H1 (cell line): ENCODE measurements at regions not wholly inside any gene's neighbourhood (a gene's known extent, or its start where the extent isn't known, plus 50 kb on each side); places are given as distances from the start of the nearest gene placed in this dataset.

ENCODE experiments used
- CEBPB ChIP-seq: IDR thresholded peaks from 2 replicates; pipeline ENCODE4 v1.6.1; 2012; ENCODE audit warnings: low read depth, low read length
- HDAC6 ChIP-seq: IDR thresholded peaks from one replicate; pipeline ENCODE4 v1.7.1; 2012; ENCODE audit warnings: low read depth, mild to moderate bottlenecking, inconsistent platforms, low read length, moderate library complexity
- NRF1 ChIP-seq: IDR thresholded peaks from 2 replicates; pipeline ENCODE4 v1.6.1; 2011; ENCODE audit warnings: mild to moderate bottlenecking, low read depth, low read length, improper control_type of control experiment
- PHF8 ChIP-seq: fragments of 200-600 bp; sonication (generic); conservative IDR thresholded peaks from 2 replicates; pipeline ENCODE4 v1.7.1; 2012; ENCODE audit warnings: low read depth, mild to moderate bottlenecking, inconsistent platforms, low read length, moderate library complexity
- SIN3A ChIP-seq, 2 experiments: IDR thresholded peaks in 1 of 2; conservative IDR thresholded peaks in 1 of 2; 2 replicates each; pipeline ENCODE4 v1.6.1; 2011 to 2012; ENCODE audit warnings: low read length in 2 of 2, improper control_type of control experiment in 1 of 2, low read depth in 1 of 2, mild to moderate bottlenecking in 1 of 2
- SP4 ChIP-seq: IDR thresholded peaks from 2 replicates; pipeline ENCODE4 v1.6.1; 2012; ENCODE audit warnings: low read length, inconsistent platforms
- SUZ12 ChIP-seq: fragments of 200-600 bp; sonication (generic); IDR thresholded peaks from 2 replicates; pipeline ENCODE4 v1.6.1; 2012; ENCODE audit warnings: mild to moderate bottlenecking, inconsistent platforms, low read length, moderate library complexity, mixed read lengths
- TEAD4 ChIP-seq: IDR thresholded peaks from 2 replicates; pipeline ENCODE4 v1.6.1; 2012; ENCODE audit warnings: low read depth, low read length, inconsistent platforms, mixed read lengths

DNA sequence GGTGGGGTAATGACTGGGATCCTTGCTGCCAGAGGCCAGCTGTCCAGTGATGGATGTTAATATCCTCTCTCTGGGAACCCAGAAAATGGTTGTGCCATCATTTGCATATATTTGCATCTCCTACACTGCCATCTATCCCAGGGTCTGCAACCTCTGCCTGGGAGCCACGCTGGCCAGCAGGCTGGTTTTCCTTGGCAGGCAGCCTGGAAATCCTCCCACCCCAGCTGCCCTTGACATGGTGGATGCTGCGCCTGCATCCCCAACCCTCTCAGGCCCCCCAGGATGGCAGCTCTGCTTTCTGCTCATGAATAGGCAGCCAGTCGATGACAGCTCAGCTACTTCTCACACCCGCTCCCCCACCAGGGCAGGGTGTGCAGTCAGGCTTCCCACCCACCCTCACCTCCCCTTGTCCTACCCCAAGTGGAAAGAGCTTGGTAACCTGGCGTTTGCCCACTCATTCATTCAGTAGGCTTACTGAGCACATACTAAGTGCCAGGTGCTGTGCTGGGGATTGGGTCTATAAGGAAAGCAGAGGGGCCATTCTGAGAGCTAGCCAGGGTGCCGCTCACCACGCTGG lies 202.5 kb downstream of the TRIM29 start (continued):
- TF ChIP-seq SIN3A (conservative IDR thresholded peaks at IDR 0.05 in 1 of 2, IDR thresholded peaks at IDR 0.05 in 1 of 2; ENCODE audit: low read depth in 1 of 2, low read length in 2 of 2) (no peak), CEBPB (no peak), SP4 (no peak), PHF8 (no peak), SUZ12 (no peak), TEAD4 (no peak), NRF1 (no peak), HDAC6 (no peak)
